Spinal cord (tissue), 9 donors: ENCODE measurements at regions not wholly inside any gene's neighbourhood (a gene's known extent, or its start where the extent isn't known, plus 50 kb on each side); places are given as distances from the start of the nearest gene placed in this dataset.
A peak's percentile ranks its signal among the peaks of the same experiment; 100 is the strongest.

Experiments
- DNase-seq, 6 donors: peaks; one replicate each; pipeline versions ENCODE4 v3.0.0 to v3.0.0-alpha.2; 2013 to 2015; ENCODE audit warnings: low spot score in 6 of 6, low read depth in 4 of 6
- H3K27ac ChIP-seq: one replicate; pipeline ENCODE4 v1.5.1; 2013; ENCODE audit warnings: low read depth, low read length, control low read depth
- H3K27me3 ChIP-seq: one replicate; pipeline ENCODE4 v1.6.1; 2013; ENCODE audit warnings: low read length; ENCODE audit not compliant: control insufficient read depth, insufficient read depth
- H3K36me3 ChIP-seq: one replicate; pipeline ENCODE4 v1.6.1; 2013; ENCODE audit warnings: low read length; ENCODE audit not compliant: control insufficient read depth, insufficient read depth
- H3K4me1 ChIP-seq: one replicate; pipeline ENCODE4 v1.6.1; 2013; ENCODE audit warnings: low read length; ENCODE audit not compliant: control insufficient read depth, insufficient read depth
- H3K4me3 ChIP-seq: one replicate; pipeline ENCODE4 v1.5.1; 2013; ENCODE audit warnings: low read depth, low read length, control low read depth
- H3K9me3 ChIP-seq: one replicate; pipeline ENCODE4 v1.6.1; 2013; ENCODE audit warnings: low read length; ENCODE audit not compliant: control insufficient read depth, insufficient read depth
- WGBS: methylation state at CpG from one replicate; pipeline ENCODE4 v1.1.5; 2013; ENCODE audit warnings: missing lambda C conversion rate; ENCODE audit not compliant: insufficient coverage; 5-methylcytosine and 5-hydroxymethylcytosine counted together
- donor health status: healthy.

GRCh38 chr4:8776366-8776765 is 95.3 kb downstream of the HMX1 start:
- Histone ChIP-seq H3K27ac (no peak overlapping the region), H3K9me3 (no peaks in the 10 kb centered on the region), H3K27me3 (no peaks in the 10 kb centered on the region), H3K4me1 (peaks cover 5% of the 10 kb centered on the region), H3K36me3 (no peaks in the 10 kb centered on the region), H3K4me3 (no peak overlapping the region)
- no peak for DNase-seq
- 90% methylated on average over 4 of the region's 6 CpGs for WGBS

- 81% methylated on average over 16 of the region's 21 CpGs for WGBS
- no peak for DNase-seq
- Histone ChIP-seq H3K36me3 (no peaks in the 10 kb centered on the region), H3K27me3 (no peaks in the 10 kb centered on the region), H3K4me1 (peaks cover 5% of the 10 kb centered on the region), H3K4me3 (no peak overlapping the region), H3K27ac (no peak overlapping the region), H3K9me3 (no peaks in the 10 kb centered on the region)
Observed at GRCh38 chr4:8775751-8776355, 95.8 kb downstream of the HMX1 start.

- WGBS, result 99% methylated on average over 4 of the region's 7 CpGs
- peaks cover 5% of the 10 kb centered on the region for H3K4me1 ChIP-seq
- no peak overlapping the region for H3K27ac ChIP-seq
- H3K27me3 ChIP-seq, result no peaks in the 10 kb centered on the region
- H3K9me3 ChIP-seq, result no peaks in the 10 kb centered on the region
- no peak overlapping the region for H3K4me3 ChIP-seq
- no peaks in the 10 kb centered on the region for H3K36me3 ChIP-seq
- DNase-seq, result no peak
Observed at GRCh38 chr4:8775121-8775520, 96.5 kb downstream of the HMX1 start.

GRCh38 chr4:8774071-8774470 is 97.6 kb downstream of the HMX1 start:
- DNase-seq, result no peak
- H3K27ac ChIP-seq, result no peak overlapping the region
- H3K27me3 ChIP-seq, result no peaks in the 10 kb centered on the region
- 61% methylated on average over 2 of the region's 10 CpGs for WGBS
- no peaks in the 10 kb centered on the region for H3K36me3 ChIP-seq
- no peaks in the 10 kb centered on the region for H3K9me3 ChIP-seq
- no peak overlapping the region for H3K4me3 ChIP-seq
- H3K4me1 ChIP-seq, result peaks cover 5% of the 10 kb centered on the region

- Histone ChIP-seq H3K27ac (no peak overlapping the region), H3K27me3 (no peaks in the 10 kb centered on the region), H3K36me3 (no peaks in the 10 kb centered on the region), H3K4me3 (no peak overlapping the region), H3K4me1 (peaks cover 5% of the 10 kb centered on the region), H3K9me3 (no peaks in the 10 kb centered on the region)
- 86% methylated on average over 36 of the region's 36 CpGs for WGBS
- no peak for DNase-seq
Observed at GRCh38 chr4:8773124-8773931, 98.3 kb downstream of the HMX1 start.

- peak in 1 of 6 donors; percentile 28 for DNase-seq
- Histone ChIP-seq H3K4me3 (no peak overlapping the region), H3K36me3 (no peaks in the 10 kb centered on the region), H3K27me3 (no peaks in the 10 kb centered on the region), H3K27ac (no peak overlapping the region), H3K9me3 (no peaks in the 10 kb centered on the region), H3K4me1 (peaks cover 5% of the 10 kb centered on the region)
- 28% methylated on average over 9 of the region's 14 CpGs for WGBS
Observed at GRCh38 chr4:8772499-8773123, 99.0 kb downstream of the HMX1 start.

GRCh38 chr4:8771666-8772065 is 100.0 kb downstream of the HMX1 start:
- DNase-seq, result no peak
- no peaks in the 10 kb centered on the region for H3K9me3 ChIP-seq
- H3K36me3 ChIP-seq, result no peaks in the 10 kb centered on the region
- H3K4me1 ChIP-seq, result peaks cover 5% of the 10 kb centered on the region
- H3K27ac ChIP-seq, result no peak overlapping the region
- WGBS, result 84% methylated on average over 8 of the region's 10 CpGs
- H3K4me3 ChIP-seq, result no peak overlapping the region
- H3K27me3 ChIP-seq, result no peaks in the 10 kb centered on the region

GRCh38 chr4:8771258-8771590 is 100.4 kb downstream of the HMX1 start:
- WGBS, result 39% methylated on average over 7 of the region's 8 CpGs
- Histone ChIP-seq H3K27ac (no peak overlapping the region), H3K36me3 (no peaks in the 10 kb centered on the region), H3K27me3 (no peaks in the 10 kb centered on the region), H3K4me1 (peaks cover 5% of the 10 kb centered on the region), H3K4me3 (no peak overlapping the region), H3K9me3 (no peaks in the 10 kb centered on the region)
- DNase-seq, result no peak

- no peak for DNase-seq
- Histone ChIP-seq H3K36me3 (no peaks in the 10 kb centered on the region), H3K27ac (no peak overlapping the region), H3K4me3 (no peak overlapping the region), H3K4me1 (peaks cover 5% of the 10 kb centered on the region), H3K27me3 (no peaks in the 10 kb centered on the region), H3K9me3 (no peaks in the 10 kb centered on the region)
- WGBS, result 75% methylated on average over 16 of the region's 20 CpGs
Observed at GRCh38 chr4:8770518-8771257, 101.0 kb downstream of the HMX1 start.
